Gastroesophageal sphincter (tissue), 3 donors: ENCODE measurements at regions not wholly inside any gene's neighbourhood (a gene's known extent, or its start where the extent isn't known, plus 50 kb on each side); places are given as distances from the start of the nearest gene placed in this dataset.

Experiments
- CTCF ChIP-seq, 4 experiments: fragments of 200-600 bp in 2 of 4; fragments of 450-650 bp in 2 of 4; sonication (generic) in 1 of 4; IDR thresholded peaks; one replicate each; pipeline ENCODE4 v1.5.1; 2017 to 2019; ENCODE audit warnings: antibody characterized with exemption in 4 of 4, mild to moderate bottlenecking in 2 of 4, moderate library complexity in 2 of 4
- POLR2A ChIP-seq, 2 donors: fragments of 450-650 bp; IDR thresholded peaks; one replicate each; pipeline ENCODE4 v1.6.1; 2017; ENCODE audit warnings: antibody characterized with exemption in 2 of 2, mild to moderate bottlenecking in 2 of 2, moderate library complexity in 1 of 2
- POLR2AphosphoS5 ChIP-seq: sonication (generic); formaldehyde crosslinking; IDR thresholded peaks from one replicate; pipeline ENCODE4 v1.6.1; 2017; ENCODE audit warnings: antibody characterized with exemption

DNA sequence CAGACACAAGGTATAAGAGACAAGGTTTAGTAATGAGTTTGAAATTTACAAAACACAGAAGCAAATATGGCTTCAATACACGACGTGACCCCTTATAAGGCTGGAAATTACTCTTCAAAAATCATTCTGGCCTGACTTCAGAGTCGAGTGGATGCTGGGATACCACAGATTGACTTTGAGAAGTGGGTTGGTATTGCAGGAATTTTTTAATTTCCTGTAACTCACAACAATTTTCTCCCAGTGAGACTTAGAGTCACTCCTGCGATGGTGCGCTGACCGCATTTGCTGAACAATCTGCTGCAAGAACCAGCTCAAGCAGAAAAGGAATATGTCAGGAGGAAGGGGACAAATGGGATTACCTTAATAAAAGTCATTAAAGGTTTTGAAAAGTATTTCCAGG is 132.1 kb downstream of the EMX2 start:
- TF ChIP-seq CTCF (IDR thresholded peaks at IDR 0.05) (no peak), POLR2AphosphoS5 (no peak), POLR2A (IDR thresholded peaks at IDR 0.05) (no peak)
